Upper lobe of left lung (tissue), 6 donors: ENCODE measurements at regions not wholly inside any gene's neighbourhood (a gene's known extent, or its start where the extent isn't known, plus 50 kb on each side); places are given as distances from the start of the nearest gene placed in this dataset.

Experiments used
- ATAC-seq, 2 donors: fragments of 200-7000 bp; cut with Tn5 transposase; one replicate each; pipeline ENCODE4 v1.9.1; 2022; ENCODE audit warnings: mild to moderate bottlenecking in 2 of 2, moderate library complexity in 2 of 2; ENCODE audit not compliant: low FRiP score in 2 of 2
- DNase-seq, 2 donors: peaks; one replicate each; pipeline ENCODE4 v3.0.0-alpha.2; 2019 to 2020
- H3K27ac ChIP-seq, 4 donors: fragments of 200-600 bp; sonication (generic); one replicate each; pipeline ENCODE4 v1.5.1; 2016 to 2019
- H3K27me3 ChIP-seq, 4 donors: fragments of 200-600 bp; sonication (generic); one replicate each; pipeline ENCODE4 v1.5.1; 2017 to 2019
- H3K36me3 ChIP-seq, 4 donors: fragments of 200-600 bp; sonication (generic); one replicate each; pipeline ENCODE4 v1.5.1; 2016 to 2019
- H3K4me1 ChIP-seq, 4 donors: fragments of 200-600 bp; sonication (generic); one replicate each; pipeline ENCODE4 v1.5.1; 2018 to 2019
- H3K4me3 ChIP-seq, 4 donors: fragments of 200-600 bp; sonication (generic); one replicate each; pipeline ENCODE4 v1.5.1; 2017 to 2019; ENCODE audit warnings: mild to moderate bottlenecking in 2 of 4, moderate library complexity in 1 of 4
- H3K9me3 ChIP-seq, 4 donors: fragments of 200-600 bp; sonication (generic); one replicate each; pipeline ENCODE4 v1.5.1; 2018 to 2019
- EP300 ChIP-seq, 4 donors: sonication (generic); formaldehyde crosslinking; IDR thresholded peaks; one replicate each; pipeline ENCODE4 v1.5.1; 2017; ENCODE audit warnings: antibody characterized with exemption in 4 of 4, control low read depth in 2 of 4
- POLR2A ChIP-seq, 4 donors: fragments of 450-650 bp; IDR thresholded peaks; one replicate each; pipeline ENCODE4 v1.5.1; 2016 to 2017; ENCODE audit warnings: antibody characterized with exemption in 4 of 4, mild to moderate bottlenecking in 2 of 4
- POLR2AphosphoS5 ChIP-seq, 2 donors: sonication (generic); formaldehyde crosslinking; IDR thresholded peaks; one replicate each; pipeline ENCODE4 v1.5.1; 2017; ENCODE audit warnings: antibody characterized with exemption in 2 of 2
- WGBS, 2 donors: methylation state at CpG; one replicate each; pipeline ENCODE4 v1.1.5; 2017 to 2018; 5-methylcytosine and 5-hydroxymethylcytosine counted together
- TF ChIP-seq, protein P1 (sequence below), 6 experiments: fragments of 450-650 bp in 4 of 6; fragments of 200-600 bp in 2 of 6; sonication (generic) in 2 of 6; IDR thresholded peaks; one replicate each; pipeline ENCODE4 v1.5.1; 2016 to 2019; ENCODE audit warnings: antibody characterized with exemption in 6 of 6
- donor health status: DM: no; HTN: no; CAD: no; lungs with moderate emphysema.
- donor health status: DM: no; HTN: yes; CAD: no; lungs with severe emphysema.

GRCh38 chr2:41622301-41622700, 425.5 kb upstream of the PKDCC start:
- TF ChIP-seq, protein P1, sequence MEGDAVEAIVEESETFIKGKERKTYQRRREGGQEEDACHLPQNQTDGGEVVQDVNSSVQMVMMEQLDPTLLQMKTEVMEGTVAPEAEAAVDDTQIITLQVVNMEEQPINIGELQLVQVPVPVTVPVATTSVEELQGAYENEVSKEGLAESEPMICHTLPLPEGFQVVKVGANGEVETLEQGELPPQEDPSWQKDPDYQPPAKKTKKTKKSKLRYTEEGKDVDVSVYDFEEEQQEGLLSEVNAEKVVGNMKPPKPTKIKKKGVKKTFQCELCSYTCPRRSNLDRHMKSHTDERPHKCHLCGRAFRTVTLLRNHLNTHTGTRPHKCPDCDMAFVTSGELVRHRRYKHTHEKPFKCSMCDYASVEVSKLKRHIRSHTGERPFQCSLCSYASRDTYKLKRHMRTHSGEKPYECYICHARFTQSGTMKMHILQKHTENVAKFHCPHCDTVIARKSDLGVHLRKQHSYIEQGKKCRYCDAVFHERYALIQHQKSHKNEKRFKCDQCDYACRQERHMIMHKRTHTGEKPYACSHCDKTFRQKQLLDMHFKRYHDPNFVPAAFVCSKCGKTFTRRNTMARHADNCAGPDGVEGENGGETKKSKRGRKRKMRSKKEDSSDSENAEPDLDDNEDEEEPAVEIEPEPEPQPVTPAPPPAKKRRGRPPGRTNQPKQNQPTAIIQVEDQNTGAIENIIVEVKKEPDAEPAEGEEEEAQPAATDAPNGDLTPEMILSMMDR (IDR thresholded peaks at IDR 0.05), result no peak
- TF ChIP-seq POLR2A (IDR thresholded peaks at IDR 0.05) (no peak), EP300 (IDR thresholded peaks at IDR 0.05) (no peak), POLR2AphosphoS5 (IDR thresholded peaks at IDR 0.05) (no peak)
- no peaks in the 10 kb centered on the region for H3K9me3 ChIP-seq
- H3K4me1 ChIP-seq, result no peaks in the 10 kb centered on the region
- no peaks in the 10 kb centered on the region for H3K27me3 ChIP-seq
- no peak overlapping the region for H3K4me3 ChIP-seq
- DNase-seq (no peak), ATAC-seq (no peak)
- 89 to 91% methylated on average over 5 of the region's 5 CpGs for WGBS, 2 donors
- H3K27ac ChIP-seq, result no peak overlapping the region
- no peaks in the 10 kb centered on the region for H3K36me3 ChIP-seq

GRCh38 chr2:41626936-41627335, 420.9 kb upstream of the PKDCC start:
- Histone ChIP-seq H3K4me1 (no peaks in the 10 kb centered on the region), H3K9me3 (no peaks in the 10 kb centered on the region), H3K4me3 (no peak overlapping the region), H3K27me3 (no peaks in the 10 kb centered on the region), H3K36me3 (no peaks in the 10 kb centered on the region), H3K27ac (no peak overlapping the region)
- ATAC-seq (no peak), DNase-seq (no peak)
- TF ChIP-seq POLR2AphosphoS5 (IDR thresholded peaks at IDR 0.05) (no peak), EP300 (IDR thresholded peaks at IDR 0.05) (no peak), POLR2A (IDR thresholded peaks at IDR 0.05) (no peak)
- TF ChIP-seq, protein P1 (IDR thresholded peaks at IDR 0.05), result no peak
- WGBS, 2 donors, result 84 to 97% methylated on average over 2 of the region's 2 CpGs

DNA sequence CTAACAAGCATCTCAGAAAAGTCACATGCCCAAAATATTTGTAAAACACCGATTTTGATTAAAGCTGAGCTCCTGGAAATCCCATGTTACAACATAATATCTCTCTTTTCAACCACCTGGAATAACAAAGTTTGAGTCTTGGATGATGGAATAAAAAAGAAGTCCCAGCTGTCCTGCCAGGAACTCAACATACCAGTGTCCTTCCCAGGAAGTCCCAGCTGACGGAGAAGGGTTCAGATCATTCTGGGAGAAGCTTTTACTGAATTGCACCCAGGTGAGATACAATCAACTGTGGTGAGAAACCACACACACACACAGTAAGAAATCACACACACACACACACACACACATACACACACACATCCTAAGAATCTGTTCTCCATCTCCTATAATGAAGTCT, 413.1 kb upstream of the PKDCC start:
- DNase-seq (no peak), ATAC-seq (no peak)
- no peak for TF ChIP-seq POLR2AphosphoS5 (IDR thresholded peaks at IDR 0.05)
- TF ChIP-seq EP300 (IDR thresholded peaks at IDR 0.05), result no peak
- no peak for TF ChIP-seq POLR2A (IDR thresholded peaks at IDR 0.05)
- TF ChIP-seq, protein P1 (IDR thresholded peaks at IDR 0.05), result no peak
- Histone ChIP-seq H3K4me3 (no peak overlapping the region), H3K9me3 (no peaks in the 10 kb centered on the region), H3K27ac (no peak overlapping the region), H3K27me3 (no peaks in the 10 kb centered on the region), H3K36me3 (no peaks in the 10 kb centered on the region), H3K4me1 (no peaks in the 10 kb centered on the region)
- 84 to 91% methylated on average over 2 of the region's 2 CpGs for WGBS, 2 donors

DNA sequence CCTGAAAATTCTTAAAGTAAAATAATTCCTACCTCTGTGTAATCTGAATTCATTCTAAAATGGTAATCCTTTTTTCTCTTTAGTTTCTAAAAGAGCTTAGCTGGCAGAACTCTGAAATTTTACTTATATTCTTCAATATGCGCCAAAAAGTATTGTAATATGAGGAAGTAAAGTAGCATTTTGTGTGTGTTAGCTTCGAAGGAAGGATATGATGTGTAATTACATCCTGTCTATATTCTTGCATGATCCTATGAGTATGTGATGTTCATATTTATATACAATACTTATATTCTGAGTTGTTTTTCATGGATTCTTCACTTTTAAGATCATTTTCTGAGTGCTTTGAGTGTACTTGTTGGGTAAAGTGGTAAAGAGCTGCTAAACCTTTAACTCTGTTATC, 402.9 kb upstream of the PKDCC start:
- no peaks in the 10 kb centered on the region for H3K36me3 ChIP-seq
- 65 to 70% methylated on average over 2 of the region's 2 CpGs for WGBS, 2 donors
- no peak for ATAC-seq
- no peaks in the 10 kb centered on the region for H3K27me3 ChIP-seq
- no peak overlapping the region for H3K27ac ChIP-seq
- DNase-seq, result no peak
- H3K4me3 ChIP-seq, result no peak overlapping the region
- H3K4me1 ChIP-seq, result no peaks in the 10 kb centered on the region
- H3K9me3 ChIP-seq, result no peaks in the 10 kb centered on the region
- TF ChIP-seq, protein P1 (IDR thresholded peaks at IDR 0.05), result no peak

DNA sequence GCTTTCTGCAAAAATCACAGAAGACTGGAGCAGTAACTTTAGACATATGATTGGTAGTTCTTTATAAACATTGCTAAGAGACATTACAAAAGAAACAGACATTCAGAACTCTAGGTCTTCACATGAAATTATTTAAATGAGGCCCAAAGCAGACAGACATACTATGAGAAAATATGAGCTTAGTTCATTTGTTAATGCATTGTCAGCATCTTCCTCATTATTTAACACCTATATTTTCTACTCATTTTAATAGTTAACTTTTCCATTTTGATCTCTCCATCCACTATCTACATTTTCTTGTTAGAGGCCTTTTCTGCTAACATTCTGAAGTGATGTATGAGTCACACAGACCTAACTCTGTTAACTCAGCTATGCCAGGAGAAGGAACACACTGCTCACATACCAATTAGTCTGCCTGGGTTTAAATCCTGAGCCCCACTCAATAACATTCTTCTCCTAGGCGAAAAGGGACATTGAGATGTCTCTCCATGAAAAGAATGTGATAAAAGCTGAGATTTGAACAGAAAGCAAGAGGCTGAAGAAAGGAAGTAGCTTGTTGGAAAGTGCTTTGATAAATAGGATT, 400.3 kb upstream of the PKDCC start:
- no peaks in the 10 kb centered on the region for H3K4me1 ChIP-seq
- ATAC-seq (no peak), DNase-seq (no peak)

More for the DNA sequence above, 400.3 kb upstream of the PKDCC start:
- H3K27me3 ChIP-seq, result no peaks in the 10 kb centered on the region
- TF ChIP-seq POLR2AphosphoS5 (IDR thresholded peaks at IDR 0.05) (no peak), POLR2A (IDR thresholded peaks at IDR 0.05) (no peak), EP300 (IDR thresholded peaks at IDR 0.05) (no peak)
- TF ChIP-seq, protein P1 (IDR thresholded peaks at IDR 0.05), result no peak
- no peak overlapping the region for H3K4me3 ChIP-seq
- H3K27ac ChIP-seq, result no peak overlapping the region
- H3K36me3 ChIP-seq, result no peaks in the 10 kb centered on the region
- WGBS, 2 donors, result 72 to 81% methylated on average over 1 of the region's 1 CpG
- H3K9me3 ChIP-seq, result no peaks in the 10 kb centered on the region
